OCI-LY7 (cell line): ENCODE measurements at regions not wholly inside any gene's neighbourhood (a gene's known extent, or its start where the extent isn't known, plus 50 kb on each side); places are given as distances from the start of the nearest gene placed in this dataset.
A peak's percentile ranks its signal among the peaks of the same experiment; 100 is the strongest.

Experiments
- CTCF ChIP-seq: fragments of 200-600 bp; sonication (generic); conservative IDR thresholded peaks from 2 replicates; pipeline ENCODE4 v1.5.1; 2014; ENCODE audit warnings: mild to moderate bottlenecking, antibody characterized with exemption, low read length, moderate library complexity, mixed read lengths
- EZH2phosphoT487 ChIP-seq: fragments of 200-600 bp; sonication (generic); IDR thresholded peaks from 2 replicates; pipeline ENCODE4 v1.6.1; 2018; ENCODE audit warnings: low read depth, borderline replicate concordance, mild to moderate bottlenecking, mixed run types, antibody characterized with exemption, low read length, moderate library complexity, mixed read lengths

DNA sequence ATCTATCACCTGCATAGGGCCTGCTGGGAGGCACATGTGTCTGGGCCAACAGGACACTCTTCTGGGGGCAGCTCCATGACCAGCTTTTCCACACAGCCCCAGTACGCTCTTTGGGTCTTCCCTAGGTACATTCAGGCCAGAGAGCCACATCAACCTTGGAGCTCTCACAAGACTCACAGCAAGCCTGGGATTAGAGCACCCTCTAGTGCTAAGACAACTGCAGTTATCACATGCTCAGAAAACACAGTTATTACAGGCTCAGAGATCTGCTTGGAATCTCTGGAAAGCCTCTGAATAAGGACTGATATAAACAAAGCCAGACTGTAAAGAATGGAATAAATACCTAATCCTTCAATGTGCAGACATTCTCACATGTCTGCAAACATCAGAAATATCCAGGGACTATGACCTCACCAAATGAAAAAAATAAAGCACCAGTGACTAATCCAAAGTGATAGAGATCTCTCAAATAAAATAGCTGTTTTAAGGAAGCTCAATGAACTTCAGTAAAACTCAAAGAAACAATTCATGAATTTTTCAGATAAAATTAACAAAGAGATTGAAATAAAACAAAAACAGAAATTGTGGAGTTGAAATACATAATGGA, 563.9 kb upstream of the NR5A2 start:
- TF ChIP-seq CTCF (peak; percentile 78), EZH2phosphoT487 (no peak)
